Fibroblast of lung (primary cell): ENCODE measurements at regions not wholly inside any gene's neighbourhood (a gene's known extent, or its start where the extent isn't known, plus 50 kb on each side); places are given as distances from the start of the nearest gene placed in this dataset.
"Not testable (repeated sequence)": the region's sequence is repeated elsewhere in the genome, so short reads cannot be mapped to it uniquely, and the experiment has no call there.

ENCODE experiments used
- DNase-seq, 2 donors: peaks; one replicate each; pipeline versions ENCODE4 v3.0.0 to v3.0.0-alpha.2; 2010; ENCODE audit warnings: low read depth in 2 of 2
- H2AFZ ChIP-seq: 2 replicates; pipeline ENCODE4 v1.5.1; 2012; ENCODE audit warnings: low read length, control low read depth, inconsistent platforms
- H3K27ac ChIP-seq: 2 replicates; pipeline ENCODE4 v1.5.1; 2011; ENCODE audit warnings: low read length, control low read depth; ENCODE audit not compliant: insufficient read depth
- H3K27me3 ChIP-seq: 2 replicates; pipeline ENCODE4 v1.5.1; 2011; ENCODE audit warnings: mild to moderate bottlenecking, low read length; ENCODE audit not compliant: control insufficient read depth, insufficient read depth
- H3K36me3 ChIP-seq: 2 replicates; pipeline ENCODE4 v1.5.1; 2011; ENCODE audit warnings: low read length; ENCODE audit not compliant: control insufficient read depth, insufficient read depth
- H3K4me1 ChIP-seq: 2 replicates; pipeline ENCODE4 v1.5.1; 2011; ENCODE audit warnings: low read length; ENCODE audit not compliant: control insufficient read depth, insufficient read depth; ENCODE audit errors: extremely low read depth
- H3K4me2 ChIP-seq: 2 replicates; pipeline ENCODE4 v1.5.1; 2011; ENCODE audit warnings: low read length, control low read depth; ENCODE audit not compliant: insufficient read depth; ENCODE audit errors: extremely low read depth
- H3K4me3 ChIP-seq, 4 experiments: fragments of 200-600 bp in 1 of 4; sonication (generic) in 1 of 4; replicated peaks in 1 of 4; 2 replicates each; pipeline ENCODE4 v1.5.1; 2011 to 2016; ENCODE audit warnings: low read length in 4 of 4, low read depth in 3 of 4, mild to moderate bottlenecking in 3 of 4, control low read depth in 2 of 4, inconsistent platforms in 1 of 4, mixed read lengths in 1 of 4; ENCODE audit not compliant: insufficient read depth in 1 of 4; ENCODE audit errors: control extremely low read depth in 1 of 4
- H3K79me2 ChIP-seq: 2 replicates; pipeline ENCODE4 v1.5.1; 2012; ENCODE audit warnings: mild to moderate bottlenecking, low read length, inconsistent platforms; ENCODE audit not compliant: control insufficient read depth, insufficient read depth
- H3K9ac ChIP-seq: 2 replicates; pipeline ENCODE4 v1.5.1; 2011; ENCODE audit warnings: mild to moderate bottlenecking, low read length, control low read depth; ENCODE audit not compliant: insufficient read depth
- H3K9me3 ChIP-seq: 2 replicates; pipeline ENCODE4 v1.5.1; 2012; ENCODE audit warnings: low read depth, low read length; ENCODE audit not compliant: control insufficient read depth, insufficient read depth
- H4K20me1 ChIP-seq: 2 replicates; pipeline ENCODE4 v1.5.1; 2011; ENCODE audit warnings: low read length; ENCODE audit not compliant: control insufficient read depth, insufficient read depth; ENCODE audit errors: extremely low read depth
- EZH2 ChIP-seq: IDR thresholded peaks from 2 replicates; pipeline ENCODE4 v1.5.1; 2012; ENCODE audit warnings: low read length, control low read depth, mild to moderate bottlenecking; ENCODE audit errors: missing control alignments
- TF ChIP-seq, protein P1 (sequence below), 2 donors: IDR thresholded peaks in 1 of 2; conservative IDR thresholded peaks in 1 of 2; 1 replicate in 1 of 2; 2 replicates in 1 of 2; pipeline ENCODE4 v1.5.1; 2011 to 2012; ENCODE audit warnings: low read length in 2 of 2, control low read depth in 1 of 2, inconsistent platforms in 1 of 2, low read depth in 1 of 2, mild to moderate bottlenecking in 1 of 2

DNA sequence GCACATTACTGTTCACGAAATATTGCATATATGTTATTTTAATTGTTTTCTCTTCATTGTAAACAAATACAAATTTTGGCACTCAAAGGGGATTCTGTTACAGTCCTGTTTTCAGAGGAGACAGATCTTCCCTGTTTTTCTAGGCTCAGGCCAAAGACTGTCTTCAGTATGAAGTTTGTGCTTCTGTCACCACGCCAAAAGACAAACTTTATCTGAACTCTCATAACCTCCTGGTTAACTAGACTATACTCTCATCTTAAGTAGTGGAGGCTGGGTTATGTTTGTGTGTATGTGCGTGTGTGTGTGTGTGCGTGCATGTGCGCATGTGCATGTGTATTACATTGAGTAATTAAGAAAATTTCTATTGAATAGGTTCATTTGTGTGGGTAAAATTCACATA is 676.8 kb upstream of the HS3ST1 start:
- H3K27me3 ChIP-seq, result no peaks in the 10 kb centered on the region
- H3K9ac ChIP-seq, result no peak overlapping the region
- no peaks in the 10 kb centered on the region for H3K36me3 ChIP-seq
- H3K27ac ChIP-seq, result no peak overlapping the region
- DNase-seq, result no peak
- TF ChIP-seq, protein P1, sequence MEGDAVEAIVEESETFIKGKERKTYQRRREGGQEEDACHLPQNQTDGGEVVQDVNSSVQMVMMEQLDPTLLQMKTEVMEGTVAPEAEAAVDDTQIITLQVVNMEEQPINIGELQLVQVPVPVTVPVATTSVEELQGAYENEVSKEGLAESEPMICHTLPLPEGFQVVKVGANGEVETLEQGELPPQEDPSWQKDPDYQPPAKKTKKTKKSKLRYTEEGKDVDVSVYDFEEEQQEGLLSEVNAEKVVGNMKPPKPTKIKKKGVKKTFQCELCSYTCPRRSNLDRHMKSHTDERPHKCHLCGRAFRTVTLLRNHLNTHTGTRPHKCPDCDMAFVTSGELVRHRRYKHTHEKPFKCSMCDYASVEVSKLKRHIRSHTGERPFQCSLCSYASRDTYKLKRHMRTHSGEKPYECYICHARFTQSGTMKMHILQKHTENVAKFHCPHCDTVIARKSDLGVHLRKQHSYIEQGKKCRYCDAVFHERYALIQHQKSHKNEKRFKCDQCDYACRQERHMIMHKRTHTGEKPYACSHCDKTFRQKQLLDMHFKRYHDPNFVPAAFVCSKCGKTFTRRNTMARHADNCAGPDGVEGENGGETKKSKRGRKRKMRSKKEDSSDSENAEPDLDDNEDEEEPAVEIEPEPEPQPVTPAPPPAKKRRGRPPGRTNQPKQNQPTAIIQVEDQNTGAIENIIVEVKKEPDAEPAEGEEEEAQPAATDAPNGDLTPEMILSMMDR (conservative IDR thresholded peaks at IDR 0.05 in 1 of 2, IDR thresholded peaks at IDR 0.05 in 1 of 2; ENCODE audit: low read depth in 1 of 2, low read length in 2 of 2), result no peak
- no peak for TF ChIP-seq EZH2
- H3K9me3 ChIP-seq, result no peaks in the 10 kb centered on the region
- H3K79me2 ChIP-seq, result no peaks in the 10 kb centered on the region
- H3K4me2 ChIP-seq, result no peak overlapping the region
- no peak overlapping the region for H2AFZ ChIP-seq
- H4K20me1 ChIP-seq, result no peaks in the 10 kb centered on the region
- H3K4me1 ChIP-seq, result no peaks in the 10 kb centered on the region
- H3K4me3 ChIP-seq, result no peak overlapping the region

DNA sequence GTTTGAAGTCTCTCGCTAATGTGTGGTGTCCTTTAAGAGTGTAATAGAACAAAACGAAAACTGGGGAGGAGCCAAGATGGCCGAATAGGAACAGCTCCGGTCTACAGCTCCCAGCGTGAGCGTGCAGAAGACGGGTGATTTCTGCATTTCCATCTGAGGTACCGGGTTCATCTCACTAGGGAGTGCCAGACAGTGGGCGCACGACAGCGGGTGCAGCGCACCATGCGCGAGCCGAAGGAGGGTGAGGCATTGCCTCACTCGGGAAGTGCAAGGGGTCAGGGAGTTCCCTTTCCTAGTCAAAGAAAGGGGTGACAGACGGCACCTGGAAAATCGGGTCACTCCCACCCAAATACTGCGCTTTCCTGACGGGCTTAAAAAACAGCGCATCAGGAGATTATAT is 661.2 kb upstream of the HS3ST1 start:
- not testable (repeated sequence) for H3K36me3 ChIP-seq, H3K79me2 ChIP-seq, H2AFZ ChIP-seq, H3K4me3 ChIP-seq, H3K4me2 ChIP-seq, H3K4me1 ChIP-seq, H3K27ac ChIP-seq, H3K9ac ChIP-seq, DNase-seq, H4K20me1 ChIP-seq, H3K27me3 ChIP-seq, H3K9me3 ChIP-seq

DNA sequence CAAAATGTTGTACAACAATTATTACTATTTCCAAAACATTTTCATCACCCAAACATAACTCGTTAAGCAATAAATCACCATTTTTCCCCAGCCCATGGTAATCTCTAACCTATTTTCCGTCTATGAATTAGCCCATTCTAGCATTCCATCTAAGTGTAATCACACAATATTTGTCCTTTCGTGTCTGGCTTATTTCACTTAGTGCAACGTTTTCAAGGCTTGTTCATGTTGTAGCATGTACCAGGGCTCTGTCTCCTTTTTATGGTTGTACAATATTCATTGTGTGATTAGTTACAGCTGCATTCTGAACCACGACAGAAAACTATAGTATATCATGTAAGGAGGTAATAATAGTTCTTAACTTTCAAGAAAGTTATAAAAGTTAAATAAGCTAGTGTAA is 656.0 kb upstream of the HS3ST1 start:
- DNase-seq, result no peak
- no peak overlapping the region for H3K9ac ChIP-seq

DNA sequence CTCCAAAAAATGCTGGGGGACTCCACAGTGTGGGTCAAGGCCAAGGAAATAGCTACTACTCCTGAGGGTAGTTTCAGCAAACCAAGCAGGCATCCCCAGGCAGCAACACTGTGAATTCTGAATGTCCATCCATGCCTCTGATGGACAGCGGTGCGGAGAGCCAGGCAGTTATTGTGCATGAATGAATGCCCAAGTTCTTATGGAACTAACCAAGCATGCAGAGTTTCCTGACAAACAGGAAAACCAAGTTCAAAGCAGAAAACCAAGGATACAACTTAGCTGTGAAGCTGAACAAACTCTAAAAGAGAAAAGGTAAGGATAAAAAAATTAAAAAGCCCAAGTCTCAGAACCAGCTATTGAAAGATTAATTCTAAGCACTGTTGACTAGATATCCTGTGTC is 642.6 kb upstream of the HS3ST1 start:
- no peak overlapping the region for H3K9ac ChIP-seq
- no peak overlapping the region for H3K4me2 ChIP-seq
- no peaks in the 10 kb centered on the region for H3K79me2 ChIP-seq
- no peak for TF ChIP-seq EZH2
- TF ChIP-seq, protein P1 (conservative IDR thresholded peaks at IDR 0.05 in 1 of 2, IDR thresholded peaks at IDR 0.05 in 1 of 2; ENCODE audit: low read depth in 1 of 2, low read length in 2 of 2), result no peak
- H3K27ac ChIP-seq, result no peak overlapping the region
- H3K9me3 ChIP-seq, result no peaks in the 10 kb centered on the region
- H4K20me1 ChIP-seq, result no peaks in the 10 kb centered on the region
- H3K4me3 ChIP-seq, result no peak overlapping the region
- no peak overlapping the region for H2AFZ ChIP-seq
- H3K4me1 ChIP-seq, result no peaks in the 10 kb centered on the region
- no peaks in the 10 kb centered on the region for H3K36me3 ChIP-seq
- no peak for DNase-seq
- no peaks in the 10 kb centered on the region for H3K27me3 ChIP-seq

More for the DNA sequence above, 656.0 kb upstream of the HS3ST1 start:
- Histone ChIP-seq H2AFZ (no peak overlapping the region), H4K20me1 (no peaks in the 10 kb centered on the region), H3K4me2 (no peak overlapping the region), H3K27ac (no peak overlapping the region), H3K27me3 (no peaks in the 10 kb centered on the region), H3K4me1 (no peaks in the 10 kb centered on the region), H3K79me2 (no peaks in the 10 kb centered on the region), H3K36me3 (no peaks in the 10 kb centered on the region), H3K9me3 (no peaks in the 10 kb centered on the region), H3K4me3 (no peak overlapping the region)
- TF ChIP-seq EZH2, result no peak
